K562 (cell line): ENCODE measurements at regions not wholly inside any gene's neighbourhood (a gene's known extent, or its start where the extent isn't known, plus 50 kb on each side); places are given as distances from the start of the nearest gene placed in this dataset.
A peak's percentile ranks its signal among the peaks of the same experiment; 100 is the strongest.

ENCODE experiments used
- ATF2 ChIP-seq: sonication (generic); formaldehyde crosslinking; IDR thresholded peaks from 2 replicates; pipeline ENCODE4 v1.8.1; 2022; ENCODE audit warnings: missing genetic modification reagents
- BRD9 ChIP-seq: fragments of 450-650 bp; IDR thresholded peaks from 2 replicates; pipeline ENCODE4 v1.6.1; 2018; ENCODE audit warnings: low read depth; ENCODE audit not compliant: partially characterized antibody
- C11orf30 ChIP-seq: fragments of 450-650 bp; IDR thresholded peaks from 2 replicates; pipeline ENCODE4 v1.6.1; 2016; ENCODE audit warnings: low read depth, mild to moderate bottlenecking
- CAMTA2 ChIP-seq: fragments of 250-450 bp; sonication (Bioruptor Pico); conservative IDR thresholded peaks from 2 replicates; pipeline ENCODE4 v1.5.1; 2022
- HLTF ChIP-seq: fragments of 450-650 bp; IDR thresholded peaks from 2 replicates; pipeline ENCODE4 v1.6.1; 2016
- ILK ChIP-seq: fragments of 450-650 bp; IDR thresholded peaks from 2 replicates; pipeline ENCODE4 v1.6.1; 2016; ENCODE audit warnings: missing genetic modification characterization, low read depth, mild to moderate bottlenecking, missing compliant biosample characterization, moderate library complexity, borderline replicate concordance
- MCM7 ChIP-seq, 2 experiments: fragments of 450-650 bp; IDR thresholded peaks; 2 replicates each; pipeline ENCODE4 v1.6.1; 2016 to 2018
- NFE2L1 ChIP-seq: fragments of 450-650 bp; IDR thresholded peaks from 2 replicates; pipeline ENCODE4 v1.6.1; 2016; ENCODE audit warnings: missing genetic modification characterization, low read depth, mild to moderate bottlenecking, missing compliant biosample characterization, moderate library complexity, borderline replicate concordance
- NUFIP1 ChIP-seq: fragments of 450-650 bp; IDR thresholded peaks from 2 replicates; pipeline ENCODE4 v1.6.1; 2018; ENCODE audit not compliant: partially characterized antibody
- PRDM10 ChIP-seq: fragments of 450-650 bp; IDR thresholded peaks from 2 replicates; pipeline ENCODE4 v1.6.1; 2018; ENCODE audit not compliant: partially characterized antibody
- RAD21 ChIP-seq, 2 experiments: fragments of 250-450 bp in 1 of 2; fragments of 450-650 bp in 1 of 2; sonication (Bioruptor Pico) in 1 of 2; formaldehyde crosslinking in 1 of 2; IDR thresholded peaks in 1 of 2; conservative IDR thresholded peaks in 1 of 2; 2 replicates each; pipeline versions ENCODE4 v1.4.0 to v1.8.0; 2020 to 2022; ENCODE audit warnings: mild to moderate bottlenecking in 2 of 2, moderate library complexity in 1 of 2
- RBM17 ChIP-seq: fragments of 200-400 bp; formaldehyde crosslinking; IDR thresholded peaks from 2 replicates; pipeline ENCODE4 v1.6.1; 2017; ENCODE audit warnings: low read depth, mild to moderate bottlenecking, low read length, borderline replicate concordance
- RNF2 ChIP-seq: sonication (generic); IDR thresholded peaks from 2 replicates; pipeline ENCODE4 v1.6.1; 2016
- SMAD3 ChIP-seq: fragments of 450-650 bp; formaldehyde crosslinking; conservative IDR thresholded peaks from 2 replicates; pipeline ENCODE4 v1.4.0; 2020; ENCODE audit warnings: mild to moderate bottlenecking
- SMARCE1 ChIP-seq: fragments of 450-650 bp; IDR thresholded peaks from 2 replicates; pipeline ENCODE4 v1.7.1; 2016; ENCODE audit warnings: mild to moderate bottlenecking
- TSC22D4 ChIP-seq: fragments of 450-650 bp; IDR thresholded peaks from 2 replicates; pipeline ENCODE4 v1.6.1; 2016; ENCODE audit warnings: missing genetic modification characterization, missing biosample characterization, control low read depth
- XRCC5 ChIP-seq: fragments of 200-400 bp; formaldehyde crosslinking; IDR thresholded peaks from 2 replicates; pipeline ENCODE4 v1.6.1; 2017; ENCODE audit warnings: low read depth, mild to moderate bottlenecking, low read length
- ZNF316 ChIP-seq: fragments of 450-650 bp; IDR thresholded peaks from 2 replicates; pipeline ENCODE4 v1.6.1; 2016
- ZNF766 ChIP-seq: fragments of 200-800 bp; sonication (Bioruptor generic); conservative IDR thresholded peaks from 2 replicates; pipeline ENCODE4 v1.6.1; 2016; ENCODE audit warnings: missing genetic modification characterization, missing compliant biosample characterization
- TF ChIP-seq, protein P1 (sequence below), 2 experiments: fragments of 450-650 bp; conservative IDR thresholded peaks; 2 replicates each; pipeline ENCODE4 v1.6.1; 2017; ENCODE audit warnings: mild to moderate bottlenecking in 2 of 2, moderate library complexity in 2 of 2
- TF ChIP-seq, protein P2 (sequence below): fragments of 250-450 bp; sonication (Bioruptor Pico); IDR thresholded peaks from 2 replicates; pipeline ENCODE4 v1.8.0; 2021; ENCODE audit warnings: mild to moderate bottlenecking, moderate library complexity

DNA sequence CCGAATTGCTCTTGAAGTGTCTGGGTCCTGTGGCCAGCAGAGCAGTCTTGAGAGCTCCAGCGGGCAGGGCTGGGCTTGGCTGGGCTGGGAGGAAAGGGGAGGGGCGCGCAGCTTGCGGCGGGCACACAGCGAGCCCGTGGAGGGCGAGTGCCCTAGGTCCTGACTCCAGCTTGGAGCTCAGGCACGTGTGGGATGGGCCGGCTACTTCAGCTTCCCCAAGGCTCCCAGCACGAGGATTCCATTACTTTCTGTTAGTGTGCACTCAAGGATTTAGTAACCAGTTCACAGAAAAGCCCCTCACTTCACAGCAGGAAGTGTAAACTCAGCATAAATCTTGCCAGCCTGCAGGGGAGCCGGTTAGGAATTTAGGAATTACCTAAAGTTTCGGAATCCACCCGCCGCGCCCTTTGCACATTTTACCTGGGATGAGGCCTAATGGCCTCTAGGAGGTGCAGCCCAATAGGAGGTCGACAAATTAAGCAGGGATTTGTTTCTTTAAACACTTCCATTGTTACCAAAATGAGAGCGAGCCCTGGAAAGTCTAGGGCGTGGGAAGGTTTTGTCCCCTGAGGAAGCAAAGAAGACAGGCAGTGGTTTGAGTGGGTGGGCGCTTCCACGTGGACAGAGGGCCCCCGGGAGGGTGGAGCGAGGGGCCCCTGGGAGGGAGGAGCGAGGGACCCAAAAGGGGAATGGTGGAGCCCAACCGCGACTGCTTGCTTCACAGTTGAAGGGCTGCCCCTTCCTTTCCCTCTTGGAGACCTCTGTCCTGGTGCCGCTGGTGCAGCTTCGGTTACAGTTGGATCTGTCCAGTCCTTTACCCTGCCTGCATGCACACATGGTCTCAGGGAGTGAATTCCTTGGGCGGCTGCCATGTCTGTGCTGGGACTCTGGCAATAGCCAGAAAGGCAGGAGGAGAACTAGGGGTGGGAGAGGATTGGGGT, 93.3 kb downstream of the CTAGE1 start (continued):
- TF ChIP-seq PRDM10 (no peak), RBM17 (no peak), NUFIP1 (no peak), TSC22D4 (no peak), ILK (no peak), CAMTA2 (no peak), BRD9 (no peak), ZNF766 (CRISPR knock-in tag) (no peak), HLTF (no peak), ZNF316 (peak; percentile 75), NFE2L1 (tag) (no peak), C11orf30 (peak; percentile 64), MCM7 (IDR thresholded peaks at IDR 0.05) (no peak), RNF2 (no peak), SMAD3 (CRISPR knock-in tag) (no peak), ATF2 (CRISPR knock-in tag) (no peak), RAD21 (CRISPR knock-in tag; conservative IDR thresholded peaks at IDR 0.05 in 1 of 2, IDR thresholded peaks at IDR 0.05 in 1 of 2) (peak; percentile 15 to 37; a peak in 2 of 4 replicates), XRCC5 (no peak), SMARCE1 (no peak)
- TF ChIP-seq, protein P1, sequence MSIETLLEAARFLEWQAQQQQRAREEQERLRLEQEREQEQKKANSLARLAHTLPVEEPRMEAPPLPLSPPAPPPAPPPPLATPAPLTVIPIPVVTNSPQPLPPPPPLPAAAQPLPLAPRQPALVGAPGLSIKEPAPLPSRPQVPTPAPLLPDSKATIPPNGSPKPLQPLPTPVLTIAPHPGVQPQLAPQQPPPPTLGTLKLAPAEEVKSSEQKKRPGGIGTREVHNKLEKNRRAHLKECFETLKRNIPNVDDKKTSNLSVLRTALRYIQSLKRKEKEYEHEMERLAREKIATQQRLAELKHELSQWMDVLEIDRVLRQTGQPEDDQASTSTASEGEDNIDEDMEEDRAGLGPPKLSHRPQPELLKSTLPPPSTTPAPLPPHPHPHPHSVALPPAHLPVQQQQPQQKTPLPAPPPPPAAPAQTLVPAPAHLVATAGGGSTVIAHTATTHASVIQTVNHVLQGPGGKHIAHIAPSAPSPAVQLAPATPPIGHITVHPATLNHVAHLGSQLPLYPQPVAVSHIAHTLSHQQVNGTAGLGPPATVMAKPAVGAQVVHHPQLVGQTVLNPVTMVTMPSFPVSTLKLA (conservative IDR thresholded peaks at IDR 0.05), result no peak
- TF ChIP-seq, protein P2, sequence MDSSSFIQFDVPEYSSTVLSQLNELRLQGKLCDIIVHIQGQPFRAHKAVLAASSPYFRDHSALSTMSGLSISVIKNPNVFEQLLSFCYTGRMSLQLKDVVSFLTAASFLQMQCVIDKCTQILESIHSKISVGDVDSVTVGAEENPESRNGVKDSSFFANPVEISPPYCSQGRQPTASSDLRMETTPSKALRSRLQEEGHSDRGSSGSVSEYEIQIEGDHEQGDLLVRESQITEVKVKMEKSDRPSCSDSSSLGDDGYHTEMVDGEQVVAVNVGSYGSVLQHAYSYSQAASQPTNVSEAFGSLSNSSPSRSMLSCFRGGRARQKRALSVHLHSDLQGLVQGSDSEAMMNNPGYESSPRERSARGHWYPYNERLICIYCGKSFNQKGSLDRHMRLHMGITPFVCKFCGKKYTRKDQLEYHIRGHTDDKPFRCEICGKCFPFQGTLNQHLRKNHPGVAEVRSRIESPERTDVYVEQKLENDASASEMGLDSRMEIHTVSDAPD (CRISPR knock-in tag), result no peak
